ENCODE measurements at regions not wholly inside any gene's neighbourhood (a gene's known extent, or its start where the extent isn't known, plus 50 kb on each side); places are given as distances from the start of the nearest gene placed in this dataset.

DNA sequence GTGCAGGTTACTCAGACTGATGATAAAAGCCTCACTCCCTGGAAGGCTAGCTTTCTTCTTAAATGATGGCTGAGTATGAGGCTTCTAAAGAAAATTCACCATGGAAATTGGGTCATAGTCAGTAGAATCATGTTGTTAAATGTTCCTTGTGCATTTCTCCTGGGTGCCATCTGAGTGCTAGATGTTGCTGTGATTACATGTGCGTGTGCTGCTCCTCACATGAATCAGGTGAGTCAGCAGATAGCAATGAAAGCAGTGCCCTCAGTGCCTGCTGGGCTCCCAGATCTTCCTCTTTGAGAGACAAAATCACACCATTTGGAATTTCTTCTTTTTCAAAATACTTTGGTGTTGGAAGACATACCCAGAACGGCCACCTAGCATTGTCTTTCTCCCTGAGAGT is 331.7 kb downstream of the XPNPEP1 start:
- Histone ChIP-seq H3K4me1 (ENCODE audit: control insufficient read depth, insufficient read depth, low read length) (no peaks in the 10 kb centered on the region), H3K27ac (ENCODE audit: low read length) (no peak overlapping the region), H3K4me3 (ENCODE audit: low read depth in 2 of 2, low read length in 2 of 2) (no peak overlapping the region), H3K27me3 (ENCODE audit: control insufficient read depth, insufficient read depth, low read length) (no peaks in the 10 kb centered on the region), H3K9me3 (ENCODE audit: control insufficient read depth, insufficient read depth, low read depth, low read length) (no peaks in the 10 kb centered on the region), H3K36me3 (ENCODE audit: control insufficient read depth, insufficient read depth, low read length) (no peaks in the 10 kb centered on the region)
- no peak for ATAC-seq
- BruUV-seq (replicated peaks) = no TSS peak
- intact Hi-C loops (cut with micrococcal nuclease; ENCODE audit: unreplicated experiment) = no loop called here
- CTCF ChIA-PET = no interaction called here
- in situ Hi-C loops (cut with HindIII; ENCODE audit: low pct_unique_long_range_greater_than_20kb, low sequenced_read_pairs) = no loop called here
- no peak for DNase-seq (ENCODE audit: low read depth, low spot score)
- TF ChIP-seq, protein P1, sequence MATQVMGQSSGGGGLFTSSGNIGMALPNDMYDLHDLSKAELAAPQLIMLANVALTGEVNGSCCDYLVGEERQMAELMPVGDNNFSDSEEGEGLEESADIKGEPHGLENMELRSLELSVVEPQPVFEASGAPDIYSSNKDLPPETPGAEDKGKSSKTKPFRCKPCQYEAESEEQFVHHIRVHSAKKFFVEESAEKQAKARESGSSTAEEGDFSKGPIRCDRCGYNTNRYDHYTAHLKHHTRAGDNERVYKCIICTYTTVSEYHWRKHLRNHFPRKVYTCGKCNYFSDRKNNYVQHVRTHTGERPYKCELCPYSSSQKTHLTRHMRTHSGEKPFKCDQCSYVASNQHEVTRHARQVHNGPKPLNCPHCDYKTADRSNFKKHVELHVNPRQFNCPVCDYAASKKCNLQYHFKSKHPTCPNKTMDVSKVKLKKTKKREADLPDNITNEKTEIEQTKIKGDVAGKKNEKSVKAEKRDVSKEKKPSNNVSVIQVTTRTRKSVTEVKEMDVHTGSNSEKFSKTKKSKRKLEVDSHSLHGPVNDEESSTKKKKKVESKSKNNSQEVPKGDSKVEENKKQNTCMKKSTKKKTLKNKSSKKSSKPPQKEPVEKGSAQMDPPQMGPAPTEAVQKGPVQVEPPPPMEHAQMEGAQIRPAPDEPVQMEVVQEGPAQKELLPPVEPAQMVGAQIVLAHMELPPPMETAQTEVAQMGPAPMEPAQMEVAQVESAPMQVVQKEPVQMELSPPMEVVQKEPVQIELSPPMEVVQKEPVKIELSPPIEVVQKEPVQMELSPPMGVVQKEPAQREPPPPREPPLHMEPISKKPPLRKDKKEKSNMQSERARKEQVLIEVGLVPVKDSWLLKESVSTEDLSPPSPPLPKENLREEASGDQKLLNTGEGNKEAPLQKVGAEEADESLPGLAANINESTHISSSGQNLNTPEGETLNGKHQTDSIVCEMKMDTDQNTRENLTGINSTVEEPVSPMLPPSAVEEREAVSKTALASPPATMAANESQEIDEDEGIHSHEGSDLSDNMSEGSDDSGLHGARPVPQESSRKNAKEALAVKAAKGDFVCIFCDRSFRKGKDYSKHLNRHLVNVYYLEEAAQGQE (IDR thresholded peaks at IDR 0.05; ENCODE audit: insufficient read depth in 1 of 2, low read depth in 2 of 2, low read length in 1 of 2) = no peak
- no peak for TF ChIP-seq POLR2AphosphoS5 (IDR thresholded peaks at IDR 0.05; ENCODE audit: low read depth, low read length)
- TF ChIP-seq, protein P2, sequence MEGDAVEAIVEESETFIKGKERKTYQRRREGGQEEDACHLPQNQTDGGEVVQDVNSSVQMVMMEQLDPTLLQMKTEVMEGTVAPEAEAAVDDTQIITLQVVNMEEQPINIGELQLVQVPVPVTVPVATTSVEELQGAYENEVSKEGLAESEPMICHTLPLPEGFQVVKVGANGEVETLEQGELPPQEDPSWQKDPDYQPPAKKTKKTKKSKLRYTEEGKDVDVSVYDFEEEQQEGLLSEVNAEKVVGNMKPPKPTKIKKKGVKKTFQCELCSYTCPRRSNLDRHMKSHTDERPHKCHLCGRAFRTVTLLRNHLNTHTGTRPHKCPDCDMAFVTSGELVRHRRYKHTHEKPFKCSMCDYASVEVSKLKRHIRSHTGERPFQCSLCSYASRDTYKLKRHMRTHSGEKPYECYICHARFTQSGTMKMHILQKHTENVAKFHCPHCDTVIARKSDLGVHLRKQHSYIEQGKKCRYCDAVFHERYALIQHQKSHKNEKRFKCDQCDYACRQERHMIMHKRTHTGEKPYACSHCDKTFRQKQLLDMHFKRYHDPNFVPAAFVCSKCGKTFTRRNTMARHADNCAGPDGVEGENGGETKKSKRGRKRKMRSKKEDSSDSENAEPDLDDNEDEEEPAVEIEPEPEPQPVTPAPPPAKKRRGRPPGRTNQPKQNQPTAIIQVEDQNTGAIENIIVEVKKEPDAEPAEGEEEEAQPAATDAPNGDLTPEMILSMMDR (IDR thresholded peaks at IDR 0.05) = no peak
- TF ChIP-seq TCF7L2 (IDR thresholded peaks at IDR 0.05; ENCODE audit: low read depth, low read length) = no peak
- no peak for TF ChIP-seq SIN3A (IDR thresholded peaks at IDR 0.05; ENCODE audit: borderline replicate concordance, insufficient read depth, low read depth, low read length)
- POLR2A ChIA-PET = no interaction called here

DNA sequence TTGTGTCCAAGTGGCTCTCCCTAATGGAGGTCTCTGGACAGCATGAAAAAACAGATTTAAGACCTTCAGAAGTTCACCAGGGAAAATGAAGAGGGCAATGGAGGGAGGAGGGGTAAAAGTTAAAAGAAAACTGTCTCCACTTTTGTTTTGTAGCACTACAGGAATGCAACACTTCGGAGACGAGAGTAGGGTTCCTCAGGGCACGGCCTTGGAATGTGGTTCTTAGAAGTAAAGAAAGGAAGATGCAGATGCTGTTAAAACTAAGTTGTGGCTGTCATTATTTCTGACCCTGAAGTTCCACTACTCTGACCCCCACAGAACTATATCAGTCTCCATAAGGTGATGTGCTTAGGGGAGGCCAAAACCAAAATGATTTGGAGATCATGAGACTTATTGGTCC is 335.1 kb downstream of the XPNPEP1 start:
- TF ChIP-seq TCF7L2 (IDR thresholded peaks at IDR 0.05; ENCODE audit: low read depth, low read length) (no peak), POLR2AphosphoS5 (IDR thresholded peaks at IDR 0.05; ENCODE audit: low read depth, low read length) (no peak)
- TF ChIP-seq, protein P2 (IDR thresholded peaks at IDR 0.05) = no peak
- TF ChIP-seq, protein P1 (IDR thresholded peaks at IDR 0.05; ENCODE audit: insufficient read depth in 1 of 2, low read depth in 2 of 2, low read length in 1 of 2) = no peak
- ChIA-PET POLR2A (no interaction called here), CTCF (no interaction called here)
- no peak for DNase-seq (ENCODE audit: low read depth, low spot score)
- Histone ChIP-seq H3K36me3 (ENCODE audit: control insufficient read depth, insufficient read depth, low read length) (no peaks in the 10 kb centered on the region), H3K27me3 (ENCODE audit: control insufficient read depth, insufficient read depth, low read length) (no peaks in the 10 kb centered on the region), H3K4me1 (ENCODE audit: control insufficient read depth, insufficient read depth, low read length) (no peaks in the 10 kb centered on the region), H3K27ac (ENCODE audit: low read length) (no peak overlapping the region), H3K4me3 (ENCODE audit: low read depth in 2 of 2, low read length in 2 of 2) (no peak overlapping the region), H3K9me3 (ENCODE audit: control insufficient read depth, insufficient read depth, low read depth, low read length) (no peaks in the 10 kb centered on the region)
- intact Hi-C loops (cut with micrococcal nuclease; ENCODE audit: unreplicated experiment) = no loop called here
- no peak for ATAC-seq
- in situ Hi-C loops (cut with HindIII; ENCODE audit: low pct_unique_long_range_greater_than_20kb, low sequenced_read_pairs) = no loop called here
- BruUV-seq (replicated peaks) = no TSS peak

Data from Panc1 (cell line).